Right renal pelvis (tissue), 4 donors: ENCODE measurements at regions not wholly inside any gene's neighbourhood (a gene's known extent, or its start where the extent isn't known, plus 50 kb on each side); places are given as distances from the start of the nearest gene placed in this dataset.
"Not testable (repeated sequence)": the region's sequence is repeated elsewhere in the genome, so short reads cannot be mapped to it uniquely, and the experiment has no call there.

Experiments
- DNase-seq, 4 donors: peaks; one replicate each; pipeline ENCODE4 v3.0.0-alpha.2; 2013; ENCODE audit warnings: low read depth in 4 of 4, low spot score in 3 of 4, missing footprints in 1 of 4

GRCh38 chr5:104400941-104401340, 838.4 kb upstream of the NUDT12 start:
- DNase-seq: no peak

GRCh38 chr5:104385906-104386305, 823.3 kb upstream of the NUDT12 start:
- no peak for DNase-seq

GRCh38 chr5:104375345-104375744, 812.8 kb upstream of the NUDT12 start:
- no peak for DNase-seq

- no peak for DNase-seq
Observed at GRCh38 chr5:104372796-104373195, 810.2 kb upstream of the NUDT12 start.

GRCh38 chr5:104372376-104372775, 809.8 kb upstream of the NUDT12 start:
- no peak for DNase-seq

- no peak for DNase-seq
Observed at GRCh38 chr5:104370523-104370922, 807.9 kb upstream of the NUDT12 start.

GRCh38 chr5:104367978-104368377, 805.4 kb upstream of the NUDT12 start:
- no peak for DNase-seq

GRCh38 chr5:104363567-104363966, 801.0 kb upstream of the NUDT12 start:
- no peak for DNase-seq

GRCh38 chr5:104361932-104362331, 799.3 kb upstream of the NUDT12 start:
- no peak for DNase-seq

- no peak for DNase-seq
Observed at GRCh38 chr5:104355350-104355749, 792.8 kb upstream of the NUDT12 start.

GRCh38 chr5:104353371-104353770, 790.8 kb upstream of the NUDT12 start:
- DNase-seq: no peak

- DNase-seq: no peak
Observed at GRCh38 chr5:104352954-104353353, 790.4 kb upstream of the NUDT12 start.

GRCh38 chr5:104347119-104347708, 784.6 kb upstream of the NUDT12 start:
- peak; percentile 3 to 20 (median 11) for DNase-seq

- DNase-seq: no peak
Observed at GRCh38 chr5:104345222-104346016, 782.8 kb upstream of the NUDT12 start.

- DNase-seq: no peak
Observed at GRCh38 chr5:104344809-104345208, 782.2 kb upstream of the NUDT12 start.

- DNase-seq: no peak
Observed at GRCh38 chr5:104327801-104328200, 765.2 kb upstream of the NUDT12 start.

- no peak for DNase-seq
Observed at GRCh38 chr5:104326966-104327365, 764.4 kb upstream of the NUDT12 start.

- DNase-seq: no peak
Observed at GRCh38 chr5:104325356-104325755, 762.8 kb upstream of the NUDT12 start.

GRCh38 chr5:104316676-104317075, 754.1 kb upstream of the NUDT12 start:
- DNase-seq: not testable (repeated sequence)

- no peak for DNase-seq
Observed at GRCh38 chr5:104312481-104312880, 749.9 kb upstream of the NUDT12 start.

- DNase-seq: no peak
Observed at GRCh38 chr5:104305602-104306001, 743.0 kb upstream of the NUDT12 start.

GRCh38 chr5:104299998-104300706, 737.6 kb upstream of the NUDT12 start:
- DNase-seq: no peak
